Activated T-helper 9 cell treated with anti-CD3 and anti-CD28 coated beads, Interleukin-2, amount 50 U/mL, for 16 hours (primary cell): ENCODE measurements at regions not wholly inside any gene's neighbourhood (a gene's known extent, or its start where the extent isn't known, plus 50 kb on each side); places are given as distances from the start of the nearest gene placed in this dataset.

ENCODE experiments used
- DNase-seq: peaks from one replicate; pipeline ENCODE4 v3.0.0-alpha.2; 2020; ENCODE audit warnings: low read depth

DNA sequence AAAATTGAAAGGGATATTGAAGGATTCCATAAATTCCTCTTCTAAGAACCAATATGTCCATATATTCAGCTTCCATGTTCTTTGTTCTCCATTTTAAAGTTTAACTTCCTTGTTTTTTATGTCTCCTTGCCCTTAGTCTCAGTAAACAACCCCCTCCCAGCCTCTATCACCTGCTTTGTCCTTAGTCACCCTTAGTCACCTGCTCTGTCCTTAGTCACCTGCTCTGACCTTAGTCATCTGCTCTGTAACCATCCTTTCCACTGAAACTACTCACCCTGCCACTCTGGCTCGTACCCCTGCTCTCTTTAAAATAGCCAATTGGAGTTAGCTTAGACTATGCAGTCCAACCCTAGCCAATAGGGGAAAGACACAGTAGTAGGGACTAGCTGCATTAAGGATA lies 136.2 kb upstream of the TMEM106B start:
- DNase-seq = no peak

DNA sequence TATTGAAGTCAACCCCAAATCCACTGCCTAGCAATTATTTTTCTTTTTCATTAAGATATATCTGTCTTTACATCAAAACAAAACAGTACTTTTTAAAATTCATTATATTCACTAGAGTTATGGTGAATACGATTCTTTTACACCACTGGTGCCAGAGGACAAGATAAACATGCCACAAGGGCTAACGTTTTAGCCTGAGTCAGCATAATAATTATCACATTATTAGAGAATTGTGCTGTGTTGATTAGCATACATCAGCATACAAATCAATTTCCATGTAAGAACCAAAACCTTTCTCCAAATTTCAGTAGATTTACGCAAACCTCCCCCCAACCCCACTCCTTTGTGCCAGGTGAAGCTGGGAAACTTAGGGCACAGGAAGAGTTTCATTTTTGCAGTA lies 131.1 kb upstream of the TMEM106B start:
- no peak for DNase-seq

DNA sequence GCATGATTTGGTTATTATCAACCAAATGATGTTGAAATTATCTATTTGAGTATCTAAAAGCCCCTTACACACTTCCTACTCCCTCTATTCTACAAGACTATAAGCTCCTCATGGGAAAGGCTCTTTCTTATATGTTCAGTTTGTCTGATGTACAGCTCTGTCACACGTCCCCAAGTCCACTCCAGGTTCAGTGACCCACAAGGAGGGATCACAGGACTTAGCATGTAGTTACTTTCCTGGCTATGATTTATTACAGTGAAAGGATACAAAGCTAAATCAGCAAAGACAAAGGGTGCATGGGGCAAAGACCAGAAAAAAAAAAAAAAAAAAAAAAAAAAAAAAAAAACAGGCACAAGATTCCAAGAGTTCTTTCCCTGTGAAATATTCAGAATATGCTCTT lies 125.6 kb upstream of the TMEM106B start:
- no peak for DNase-seq

DNA sequence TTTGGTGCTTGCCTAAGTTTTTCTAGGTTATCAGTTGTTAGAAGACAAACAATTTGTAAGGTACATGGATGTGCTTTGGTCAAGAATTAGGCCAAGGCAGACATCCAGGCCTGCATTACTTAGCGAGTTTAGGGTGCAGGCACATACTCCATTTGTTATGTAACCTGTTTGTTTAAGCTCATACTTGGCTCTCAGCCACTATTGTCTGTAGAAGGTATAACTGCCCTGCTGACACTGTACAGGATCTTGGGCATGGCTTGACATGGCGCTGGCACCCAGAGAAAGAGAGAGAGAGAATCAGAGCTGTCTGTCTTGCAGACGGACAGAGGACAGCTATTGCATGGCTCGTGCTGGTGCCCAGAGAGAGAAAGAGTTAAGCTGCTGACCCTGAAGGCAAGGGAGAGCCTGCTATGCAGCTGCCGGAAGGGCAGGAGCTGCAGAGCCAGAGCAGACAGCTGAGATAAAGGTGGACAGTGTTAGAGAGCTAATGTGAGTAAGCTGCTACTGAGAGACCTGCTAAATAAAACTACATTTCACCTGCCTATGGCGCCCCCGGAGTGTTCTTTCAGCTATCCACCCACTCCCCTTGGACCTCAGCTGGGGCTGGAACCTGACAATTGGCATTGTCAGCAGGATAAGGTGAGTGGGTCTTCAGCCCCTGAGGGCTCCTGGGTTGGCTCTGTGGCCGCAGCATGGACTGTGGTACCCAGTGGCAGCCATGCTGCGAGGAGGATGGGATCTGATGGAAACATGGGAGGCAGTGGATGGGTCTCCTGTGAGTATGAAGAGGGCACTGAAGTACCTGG lies 120.9 kb upstream of the TMEM106B start:
- DNase-seq = no peak

DNA sequence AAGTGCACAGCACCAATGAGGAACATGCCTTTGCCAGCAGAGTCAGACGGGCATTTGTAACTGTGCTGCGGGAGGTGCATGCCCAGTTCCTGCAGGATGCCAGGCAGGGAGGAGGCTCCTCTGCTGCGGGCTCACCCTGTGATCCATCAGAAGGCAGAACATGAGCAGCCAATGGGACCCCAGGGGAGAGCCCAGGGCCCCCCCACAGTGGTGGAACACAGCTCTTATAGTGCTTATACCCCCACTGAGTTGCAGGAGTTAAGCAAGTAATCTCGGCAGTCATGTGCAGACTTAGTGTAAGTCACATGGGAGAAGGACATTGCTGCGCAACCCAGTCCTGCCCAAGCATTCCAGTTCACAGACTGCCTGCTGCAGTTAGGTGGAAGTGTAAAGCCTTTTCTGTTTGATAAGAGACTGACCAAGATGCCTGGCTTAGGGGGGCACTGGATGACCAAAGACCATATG lies 120.3 kb upstream of the TMEM106B start:
- no peak for DNase-seq

DNA sequence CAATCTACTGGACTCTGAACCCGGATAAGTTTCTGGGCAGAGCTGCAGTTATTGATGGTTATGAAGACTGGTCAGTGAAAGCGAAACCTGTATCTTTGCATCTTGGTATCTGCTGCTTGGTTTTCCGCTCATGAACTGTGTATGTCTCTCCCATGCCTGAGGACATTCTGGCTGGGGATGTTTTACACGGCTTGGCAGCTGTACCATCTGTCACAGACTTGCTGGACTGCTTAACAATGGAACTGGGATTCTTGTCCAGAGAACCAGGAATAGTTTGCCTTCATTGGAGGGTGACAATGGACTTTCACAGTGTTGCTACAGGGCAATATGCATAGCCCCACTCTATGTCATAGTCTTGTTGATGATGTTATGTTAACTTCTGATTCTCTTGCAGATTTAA lies 119.9 kb upstream of the TMEM106B start:
- DNase-seq = no peak

DNA sequence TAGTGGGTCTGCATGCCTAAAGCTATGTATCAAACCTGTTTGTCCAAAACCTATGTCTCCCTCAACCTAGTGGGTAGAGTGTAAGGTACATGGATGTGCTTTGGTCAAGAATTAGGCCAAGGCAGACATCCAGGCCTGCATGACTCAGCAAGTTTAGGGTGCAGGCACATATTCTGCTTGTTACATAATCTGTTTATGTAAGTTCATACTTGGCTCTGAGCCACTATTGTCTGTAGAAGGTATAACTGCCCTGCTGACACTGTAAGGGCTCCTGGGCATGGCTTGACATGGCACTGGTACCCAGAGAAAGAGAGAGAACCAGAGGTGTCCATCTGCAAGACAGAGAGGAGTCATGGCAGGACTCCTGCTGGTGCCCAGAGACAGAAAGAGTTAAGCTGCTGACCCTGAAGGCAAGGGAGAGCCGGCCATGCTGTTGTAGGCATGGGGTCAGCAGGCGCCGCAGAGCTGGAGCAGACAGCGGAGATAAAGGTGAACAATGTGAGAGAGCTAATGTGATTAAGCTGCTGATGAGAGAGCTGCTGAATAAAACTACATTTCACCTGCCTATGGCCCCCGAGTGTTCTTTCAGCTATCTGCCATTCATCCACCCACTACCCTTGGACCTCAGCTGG lies 118.5 kb upstream of the TMEM106B start:
- DNase-seq = no peak

DNA sequence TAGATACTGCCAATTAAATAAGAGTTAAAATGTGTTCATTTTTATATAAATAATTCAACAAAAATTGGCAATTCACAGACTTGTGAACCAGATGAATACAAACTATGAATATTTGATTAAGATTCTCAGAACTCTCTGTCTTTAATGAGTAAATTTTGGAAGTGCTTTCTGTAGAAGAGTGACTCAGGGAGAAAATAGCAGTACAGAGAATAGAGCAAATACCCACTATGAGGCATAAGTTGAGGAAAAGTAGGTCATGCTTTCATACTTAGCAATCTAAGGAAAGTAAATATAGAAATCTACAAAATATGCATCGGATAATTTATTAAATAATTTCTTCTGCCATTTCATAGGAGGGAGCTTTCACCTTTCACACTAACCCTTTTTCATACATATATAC lies 117.7 kb upstream of the TMEM106B start:
- DNase-seq = no peak

DNA sequence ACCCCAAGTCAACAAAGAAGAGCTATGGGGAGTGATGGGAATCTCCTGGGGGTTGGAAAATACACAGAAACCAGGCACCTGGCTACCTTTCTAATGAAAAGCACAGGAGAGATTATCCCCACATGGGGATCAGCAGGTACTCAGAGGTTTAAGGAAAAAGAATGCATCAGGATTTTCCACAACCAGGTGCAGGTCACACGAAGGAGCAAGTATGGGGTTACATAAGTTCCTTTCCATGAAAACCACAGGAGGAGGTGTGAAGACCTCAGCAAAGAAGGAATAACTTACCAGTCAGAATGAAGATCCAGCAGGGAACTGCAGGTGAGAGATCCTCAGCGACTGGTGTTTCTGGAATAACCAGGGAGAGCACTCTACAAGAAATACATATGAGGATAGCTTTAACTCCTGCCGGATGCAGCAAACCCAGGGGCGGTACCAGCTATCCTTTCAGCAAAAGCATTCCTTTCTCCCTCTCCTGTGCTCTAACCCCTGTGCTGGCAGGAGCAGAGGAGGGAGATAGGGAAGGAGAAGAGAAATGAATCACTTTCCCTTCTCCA lies 116.7 kb upstream of the TMEM106B start:
- no peak for DNase-seq

DNA sequence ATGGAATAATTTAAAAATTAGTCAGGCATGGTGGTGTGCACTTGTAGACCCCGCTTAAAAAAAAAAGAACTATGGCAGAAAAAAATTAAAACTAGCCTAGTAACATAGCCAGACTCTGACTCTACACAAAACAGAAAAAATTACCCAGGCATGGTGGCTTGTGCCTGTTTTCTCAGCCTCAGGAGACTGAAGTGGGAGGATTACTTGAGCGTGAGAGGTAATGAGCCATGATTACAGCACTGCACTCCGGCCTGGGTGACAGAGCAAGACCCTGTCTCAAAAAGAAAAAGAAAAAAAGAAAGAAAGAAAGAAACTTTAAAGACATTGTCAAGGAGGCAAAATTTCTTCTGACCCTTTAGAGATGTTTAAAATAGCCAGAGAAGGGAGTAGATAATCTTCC lies 109.0 kb upstream of the TMEM106B start:
- no peak for DNase-seq

DNA sequence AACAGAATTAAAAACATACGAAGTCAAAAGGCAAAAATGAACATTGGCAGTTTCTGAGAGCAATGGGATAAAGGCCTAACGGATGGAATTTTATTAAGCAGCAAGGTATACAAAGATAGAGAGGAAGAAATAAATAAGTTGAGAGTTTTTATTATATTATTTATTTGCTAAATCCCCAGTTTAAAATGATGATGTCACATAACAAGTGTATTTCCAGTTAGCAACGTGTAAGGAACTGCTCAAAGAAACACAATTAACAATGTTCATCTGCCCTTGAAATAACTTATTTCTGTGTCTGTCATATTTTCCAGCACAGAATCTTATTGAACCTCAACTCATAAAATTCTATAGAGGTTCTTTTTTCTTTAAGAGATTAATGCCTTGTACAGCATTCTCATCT lies 108.6 kb upstream of the TMEM106B start:
- no peak for DNase-seq

DNA sequence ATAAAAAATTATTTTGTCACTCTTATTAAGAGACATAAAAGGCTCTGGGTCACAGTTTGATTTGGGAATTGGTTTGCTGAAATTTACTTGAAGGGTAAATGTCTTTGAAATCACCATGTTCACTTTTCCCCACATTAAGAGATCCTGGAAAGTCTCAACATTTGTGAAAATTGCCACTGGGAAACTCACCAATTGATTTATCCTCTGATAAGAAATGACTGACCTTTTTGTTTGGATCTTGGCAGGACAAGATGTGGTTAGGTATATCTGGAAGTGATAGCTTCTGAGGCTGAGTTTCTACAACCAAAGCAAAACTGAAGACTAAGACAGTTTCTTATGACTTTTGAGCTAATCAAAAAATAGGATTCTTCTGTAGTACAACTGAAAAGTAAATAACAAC lies 107.1 kb upstream of the TMEM106B start:
- no peak for DNase-seq

DNA sequence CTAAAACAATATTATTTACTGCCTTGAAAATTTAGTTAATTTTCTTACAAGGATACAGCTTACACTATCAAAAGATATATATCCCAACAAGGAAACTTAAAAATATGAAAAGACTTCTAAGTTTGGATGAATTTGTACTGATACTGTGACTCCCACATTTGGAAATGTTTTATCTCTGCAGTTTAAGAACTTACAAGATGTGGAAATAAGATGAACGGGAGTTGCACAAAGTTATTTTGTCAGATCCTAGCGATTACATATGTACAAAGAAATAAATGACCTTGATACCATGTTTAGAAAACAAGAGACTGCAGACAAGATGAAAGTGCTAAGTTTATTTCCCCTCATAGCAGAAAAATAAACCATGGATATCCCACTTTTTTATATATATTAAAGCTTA lies 103.7 kb upstream of the TMEM106B start:
- DNase-seq = no peak

DNA sequence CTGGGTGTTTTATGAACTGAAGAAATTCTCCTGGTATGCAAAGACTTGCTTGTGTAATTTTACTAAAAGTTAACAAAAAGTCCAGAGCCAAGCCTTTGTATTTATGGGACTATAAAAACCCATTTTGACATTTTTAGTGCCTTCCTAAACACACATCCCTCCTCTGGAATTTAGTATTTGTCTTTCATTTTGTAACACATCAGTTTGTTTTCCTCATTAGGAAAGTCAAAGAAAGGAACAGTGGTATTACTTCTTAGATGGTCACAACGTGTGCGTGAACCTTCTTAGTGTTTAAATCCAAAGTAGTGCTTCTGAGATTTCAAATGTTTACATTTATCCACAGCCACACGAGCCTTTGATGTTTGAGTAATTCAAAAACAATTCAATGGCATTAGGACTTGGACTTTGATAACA lies 103.2 kb upstream of the TMEM106B start:
- no peak for DNase-seq

DNA sequence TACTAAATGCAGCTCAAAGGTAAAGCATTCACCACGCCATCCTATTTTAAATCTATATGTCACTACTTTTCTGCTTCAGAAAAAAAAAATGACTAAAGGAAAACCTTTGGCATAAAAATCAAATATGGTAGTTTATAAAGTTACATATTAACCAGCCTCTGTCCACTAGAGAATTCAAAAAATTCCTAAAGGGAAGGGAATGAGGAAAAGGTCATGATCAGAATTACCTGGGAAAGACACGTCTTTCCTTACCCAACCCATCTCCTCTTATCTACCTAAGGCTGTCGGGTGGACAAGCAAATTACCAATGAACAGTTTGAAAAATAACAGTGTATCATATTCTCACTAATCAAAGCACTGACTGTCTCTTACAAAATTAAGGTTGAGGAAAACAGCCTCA lies 100.7 kb upstream of the TMEM106B start:
- no peak for DNase-seq

DNA sequence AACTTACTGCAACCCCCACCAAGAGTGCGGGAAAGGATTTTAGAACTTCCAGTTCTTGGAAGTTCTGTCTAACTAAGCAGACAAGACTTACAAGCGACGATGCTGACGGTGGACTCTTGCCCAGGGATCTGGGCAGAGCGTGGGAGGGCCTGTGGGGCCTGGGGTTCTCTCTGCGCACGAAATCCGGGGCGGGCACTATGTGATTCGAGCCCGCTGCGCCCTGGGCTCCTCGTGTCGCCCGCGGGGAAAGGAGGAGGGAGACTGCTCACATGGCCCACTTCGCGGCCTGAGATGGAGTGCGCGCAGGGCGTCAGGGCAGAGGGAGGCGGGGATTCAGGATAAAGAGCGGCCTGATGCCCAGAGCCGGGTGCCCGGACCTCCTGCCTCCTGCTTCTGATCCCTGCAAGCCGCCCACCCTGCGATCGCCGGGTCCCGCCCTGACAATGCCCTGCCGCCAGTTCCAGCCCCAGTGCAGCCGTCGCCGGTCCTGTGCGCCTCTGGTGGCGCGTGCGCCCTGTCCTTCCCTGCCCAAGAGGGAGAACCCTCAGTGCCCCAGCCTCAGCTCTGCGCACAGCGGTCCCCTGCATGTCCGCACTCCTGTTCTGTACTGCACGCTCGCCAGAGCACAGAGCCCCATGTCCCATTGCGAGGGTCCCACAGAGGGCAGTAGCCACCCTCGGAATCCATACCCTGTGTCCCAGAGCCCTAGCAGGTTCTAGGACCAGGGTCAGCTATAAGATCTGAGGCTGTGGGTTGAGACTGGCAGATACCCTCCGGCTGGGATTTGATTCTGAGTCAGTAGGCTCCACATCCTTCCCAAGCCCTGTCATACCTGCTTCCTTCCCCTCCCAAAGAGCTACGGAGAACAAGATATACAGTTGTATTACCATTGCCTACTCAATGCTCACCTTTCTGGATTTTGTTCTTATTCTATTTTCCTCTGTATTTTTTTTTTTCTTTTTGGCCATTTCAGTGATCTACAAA lies 99.4 kb upstream of the TMEM106B start:
- no peak for DNase-seq

DNA sequence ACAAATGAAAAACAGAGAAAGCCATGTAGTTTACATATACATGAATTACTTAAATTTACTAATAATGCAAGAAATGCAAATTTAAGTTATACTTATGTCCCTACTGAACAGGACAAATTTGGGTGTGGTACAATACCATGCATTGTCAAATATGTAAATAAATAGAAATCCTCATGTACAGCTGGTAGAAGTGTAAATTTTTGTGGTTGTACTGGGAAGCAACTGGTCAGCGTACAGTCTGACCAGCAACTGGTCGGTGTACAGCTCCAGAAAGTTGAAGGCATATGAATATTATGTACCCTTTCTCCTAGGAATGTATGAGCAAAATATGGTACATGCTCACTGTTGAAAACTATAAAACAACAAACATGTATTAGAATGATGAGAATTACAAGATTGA lies 93.9 kb upstream of the TMEM106B start:
- no peak for DNase-seq

DNA sequence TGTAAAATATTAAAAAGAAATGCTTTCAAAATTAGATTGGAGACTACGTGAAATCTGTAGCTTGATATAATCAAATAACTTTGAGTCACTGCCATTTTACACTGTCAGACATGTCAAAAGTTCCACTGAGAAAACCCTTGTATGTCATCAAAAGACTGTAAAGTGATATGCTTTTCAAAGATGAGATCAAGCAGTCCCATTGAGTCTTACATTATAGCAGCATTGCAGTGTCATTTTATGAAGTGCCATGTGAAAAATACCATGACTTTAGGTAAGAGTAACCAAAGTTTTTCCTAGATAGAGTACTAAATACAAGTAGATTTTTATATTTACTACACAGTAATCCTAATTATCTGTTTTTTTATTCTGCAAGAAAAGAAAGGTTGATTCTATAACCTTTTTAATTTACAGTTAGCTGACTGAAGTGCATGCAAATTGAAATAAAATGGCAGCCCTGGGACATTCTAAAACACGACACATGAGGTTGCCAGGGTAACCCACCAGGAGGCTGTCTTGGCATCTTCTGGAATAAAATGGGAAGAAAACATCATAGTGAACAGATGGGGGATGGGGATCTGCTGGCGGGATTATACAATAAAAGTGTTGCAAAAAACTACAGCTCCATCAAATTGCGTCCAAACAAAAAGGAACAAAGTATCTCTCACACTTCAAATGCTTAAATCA lies 91.3 kb upstream of the TMEM106B start:
- no peak for DNase-seq

DNA sequence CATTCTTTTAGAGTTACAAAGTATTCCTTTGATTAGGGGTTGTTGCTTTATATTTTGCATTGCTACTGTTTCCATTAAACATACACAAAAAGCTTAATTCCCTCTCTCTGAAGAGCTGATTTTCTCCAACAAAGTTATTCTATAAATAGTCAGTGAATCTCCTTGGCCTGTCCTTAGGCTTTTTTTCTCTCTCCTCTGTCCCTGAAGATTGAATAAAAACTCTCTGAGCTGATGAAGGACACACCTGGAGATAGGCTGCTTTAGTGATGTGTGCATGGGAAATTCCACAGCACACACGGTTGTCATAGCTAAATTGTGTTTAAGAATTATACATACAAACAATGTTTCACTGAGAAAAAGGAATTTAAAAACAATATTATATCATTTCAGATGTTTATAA lies 90.5 kb upstream of the TMEM106B start:
- no peak for DNase-seq

DNA sequence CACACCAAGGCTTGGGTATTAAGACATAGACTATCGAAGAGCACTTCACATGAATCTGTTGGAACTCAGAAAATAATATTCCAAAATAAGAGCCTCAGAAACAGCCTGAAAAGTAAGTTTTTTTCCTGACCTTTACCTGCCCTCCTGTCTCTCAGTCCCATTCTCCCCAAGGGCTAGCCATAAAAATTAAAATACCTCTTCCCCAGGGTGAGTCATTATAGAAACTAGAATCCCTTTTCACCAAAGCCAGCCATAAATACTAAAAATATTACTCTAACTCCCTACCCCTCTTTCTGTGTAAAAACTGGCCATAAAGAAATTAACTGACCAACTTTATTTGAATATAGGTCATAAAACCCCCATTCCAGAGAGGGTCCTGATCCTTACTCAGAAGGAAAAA lies 87.9 kb upstream of the TMEM106B start:
- no peak for DNase-seq

DNA sequence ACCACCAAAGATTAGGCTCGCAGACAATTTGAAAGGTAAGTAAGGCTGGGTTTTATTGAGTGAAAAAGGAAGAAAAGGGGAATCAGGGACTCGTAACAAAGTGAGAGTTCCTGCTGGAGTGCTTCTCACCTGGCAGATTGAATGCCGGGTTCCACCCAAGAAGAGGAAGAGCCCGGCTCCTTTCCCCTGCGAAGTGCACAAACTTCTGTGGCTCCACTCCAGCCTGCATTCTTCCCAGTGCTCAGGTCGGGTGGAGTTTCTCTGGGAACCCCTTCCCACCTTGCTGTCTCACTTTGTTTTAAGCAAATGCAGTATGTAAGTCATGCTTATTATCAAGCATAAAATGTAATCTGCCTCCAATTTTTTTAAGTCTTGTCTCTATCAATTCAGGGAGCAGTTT lies 87.1 kb upstream of the TMEM106B start:
- DNase-seq = no peak

DNA sequence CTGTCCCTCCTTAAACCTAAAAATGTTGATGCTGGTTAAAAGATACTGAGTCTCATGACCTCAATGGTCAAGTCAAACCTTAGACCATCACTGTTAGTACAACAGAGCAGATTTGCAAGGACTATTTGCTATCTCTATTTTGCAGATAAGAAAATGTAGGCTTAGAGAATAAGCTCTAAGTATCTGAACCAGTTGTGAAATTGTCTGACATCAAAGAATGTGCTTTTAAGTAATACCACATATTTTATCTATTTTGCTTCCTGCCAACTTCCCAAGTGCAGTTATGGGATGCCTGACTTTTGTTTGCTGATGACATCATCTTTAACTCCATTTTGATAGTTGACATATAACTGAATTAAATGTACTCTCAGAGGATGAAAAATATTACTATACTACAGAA lies 83.6 kb upstream of the TMEM106B start:
- no peak for DNase-seq
